Kidney epithelial cell (primary cell): ENCODE measurements at regions not wholly inside any gene's neighbourhood (a gene's known extent, or its start where the extent isn't known, plus 50 kb on each side); places are given as distances from the start of the nearest gene placed in this dataset.

ENCODE experiments used
- DNase-seq: peaks from one replicate; pipeline ENCODE4 v3.0.0-alpha.2; 2010; ENCODE audit warnings: low read depth
- H3K27me3 ChIP-seq: 2 replicates; pipeline ENCODE4 v1.6.0; 2011; ENCODE audit warnings: low read length; ENCODE audit not compliant: control insufficient read depth, insufficient read depth
- H3K36me3 ChIP-seq: 2 replicates; pipeline ENCODE4 v1.5.1; 2011; ENCODE audit warnings: low read length; ENCODE audit not compliant: control insufficient read depth, insufficient read depth
- H3K4me3 ChIP-seq: 2 replicates; pipeline ENCODE4 v1.5.1; 2011; ENCODE audit warnings: low read depth, mild to moderate bottlenecking, control low read depth, low read length
- CTCF ChIP-seq: IDR thresholded peaks from 2 replicates; pipeline ENCODE4 v1.5.1; 2011; ENCODE audit warnings: mild to moderate bottlenecking, moderate library complexity, low read length, control low read depth, inconsistent platforms; ENCODE audit not compliant: insufficient read depth, poor library complexity, severe bottlenecking

GRCh38 chr11:11045156-11045930 lies 187.5 kb upstream of the ZBED5 start:
- Histone ChIP-seq H3K36me3 (no peaks in the 10 kb centered on the region), H3K27me3 (no peaks in the 10 kb centered on the region), H3K4me3 (no peak overlapping the region)
- no peak for DNase-seq
- no peak for TF ChIP-seq CTCF

- no peak for TF ChIP-seq CTCF
- Histone ChIP-seq H3K4me3 (no peak overlapping the region), H3K27me3 (peaks cover 1% of the 10 kb centered on the region), H3K36me3 (no peaks in the 10 kb centered on the region)
- DNase-seq = no peak
These were observed 186.4 kb upstream of the ZBED5 start for GRCh38 chr11:11044137-11044855.

GRCh38 chr11:11043721-11044120 lies 185.9 kb upstream of the ZBED5 start:
- no peak for TF ChIP-seq CTCF
- H3K27me3 ChIP-seq = peaks cover 2% of the 10 kb centered on the region
- DNase-seq = no peak
- no peaks in the 10 kb centered on the region for H3K36me3 ChIP-seq
- H3K4me3 ChIP-seq = no peak overlapping the region

- no peak overlapping the region for H3K4me3 ChIP-seq
- TF ChIP-seq CTCF = no peak
- DNase-seq = no peak
These were observed 181.5 kb upstream of the ZBED5 start for GRCh38 chr11:11039208-11039965.

GRCh38 chr11:11038782-11039181 lies 180.9 kb upstream of the ZBED5 start:
- H3K27me3 ChIP-seq = peaks cover 2% of the 10 kb centered on the region
- no peak overlapping the region for H3K4me3 ChIP-seq
- no peaks in the 10 kb centered on the region for H3K36me3 ChIP-seq
- DNase-seq = no peak
- TF ChIP-seq CTCF = no peak

More at GRCh38 chr11:11039208-11039965, 181.5 kb upstream of the ZBED5 start:
- peaks cover 2% of the 10 kb centered on the region for H3K27me3 ChIP-seq
- H3K36me3 ChIP-seq = no peaks in the 10 kb centered on the region
